Neuronal stem cell (in vitro differentiated cells): ENCODE measurements at regions not wholly inside any gene's neighbourhood (a gene's known extent, or its start where the extent isn't known, plus 50 kb on each side); places are given as distances from the start of the nearest gene placed in this dataset.

Experiments
- DNase-seq: peaks from one replicate; pipeline ENCODE4 v3.0.0-alpha.2; 2013; ENCODE audit warnings: low spot score
- H2AFZ ChIP-seq: one replicate; pipeline ENCODE4 v1.6.1; 2013; ENCODE audit warnings: mild to moderate bottlenecking, low read length, inconsistent platforms
- H2AK5ac ChIP-seq: 2 replicates; pipeline ENCODE4 v1.6.1; 2013; ENCODE audit warnings: low read depth, mild to moderate bottlenecking, inconsistent platforms, low read length, moderate library complexity, mixed read lengths
- H2BK120ac ChIP-seq: 2 replicates; pipeline ENCODE4 v1.6.1; 2013; ENCODE audit warnings: low read depth, mild to moderate bottlenecking, inconsistent platforms, low read length, moderate library complexity, mixed read lengths
- H2BK12ac ChIP-seq: one replicate; pipeline ENCODE4 v1.6.1; 2013; ENCODE audit warnings: low read length, inconsistent platforms
- H2BK15ac ChIP-seq: 2 replicates; pipeline ENCODE4 v1.6.1; 2013; ENCODE audit warnings: mild to moderate bottlenecking, low read length, inconsistent platforms, mixed read lengths
- H2BK5ac ChIP-seq: one replicate; pipeline ENCODE4 v1.6.1; 2013; ENCODE audit warnings: inconsistent platforms, mild to moderate bottlenecking, low read length, moderate library complexity
- H3K14ac ChIP-seq: one replicate; pipeline ENCODE4 v1.6.1; 2013; ENCODE audit warnings: low read length, inconsistent platforms
- H3K18ac ChIP-seq: 2 replicates; pipeline ENCODE4 v1.6.1; 2013; ENCODE audit warnings: low read length, inconsistent platforms
- H3K23ac ChIP-seq: 2 replicates; pipeline ENCODE4 v1.6.1; 2013; ENCODE audit warnings: low read depth, mild to moderate bottlenecking, mixed read lengths, low read length, inconsistent platforms; ENCODE audit not compliant: poor library complexity
- H3K27ac ChIP-seq: replicated peaks from 3 replicates; pipeline ENCODE4 v1.5.1; 2013; ENCODE audit warnings: low read length, inconsistent platforms
- H3K27me3 ChIP-seq, 3 experiments: 2 replicates each; pipeline ENCODE4 v1.6.1; 2013; ENCODE audit warnings: low read length in 3 of 3, mild to moderate bottlenecking in 2 of 3, inconsistent platforms in 1 of 3, low read depth in 1 of 3, mixed read lengths in 1 of 3, moderate library complexity in 1 of 3; ENCODE audit not compliant: control insufficient read depth in 3 of 3, insufficient read depth in 3 of 3
- H3K36me3 ChIP-seq, 2 donors: replicated peaks in 1 of 2; 2 replicates each; pipeline ENCODE4 v1.6.1; 2013; ENCODE audit warnings: low read length in 2 of 2; ENCODE audit not compliant: control insufficient read depth in 2 of 2, insufficient read depth in 2 of 2
- H3K4ac ChIP-seq: 2 replicates; pipeline ENCODE4 v1.6.1; 2013; ENCODE audit warnings: inconsistent platforms, mild to moderate bottlenecking, low read length, moderate library complexity
- H3K4me1 ChIP-seq, 2 donors: 1 replicate in 1 of 2; 2 replicates in 1 of 2; pipeline ENCODE4 v1.6.1; 2013; ENCODE audit warnings: low read length in 2 of 2, low read depth in 1 of 2; ENCODE audit not compliant: control insufficient read depth in 2 of 2, insufficient read depth in 1 of 2
- H3K4me2 ChIP-seq: one replicate; pipeline ENCODE4 v1.6.1; 2013; ENCODE audit warnings: mild to moderate bottlenecking, low read length, inconsistent platforms; ENCODE audit not compliant: insufficient read depth, poor library complexity, severe bottlenecking
- H3K4me3 ChIP-seq, 2 donors: 2 replicates each; pipeline ENCODE4 v1.5.1; 2013; ENCODE audit warnings: low read length in 2 of 2, mild to moderate bottlenecking in 2 of 2, inconsistent platforms in 1 of 2, moderate library complexity in 1 of 2
- H3K79me1 ChIP-seq: one replicate; pipeline ENCODE4 v1.6.1; 2013; ENCODE audit warnings: low read depth, mild to moderate bottlenecking, inconsistent platforms, low read length, moderate library complexity
- H3K9ac ChIP-seq: one replicate; pipeline ENCODE4 v1.6.1; 2013; ENCODE audit warnings: mild to moderate bottlenecking, low read depth, low read length, inconsistent platforms; ENCODE audit not compliant: poor library complexity
- H3K9me3 ChIP-seq, 2 donors: replicated peaks in 1 of 2; 2 replicates each; pipeline versions ENCODE3 to v1.6.1; 2013; ENCODE audit warnings: low read length in 2 of 2, mild to moderate bottlenecking in 2 of 2, inconsistent platforms in 1 of 2, low read depth in 1 of 2, mixed read lengths in 1 of 2, moderate library complexity in 1 of 2; ENCODE audit not compliant: control insufficient read depth in 2 of 2, insufficient read depth in 1 of 2
- H4K8ac ChIP-seq: one replicate; pipeline ENCODE4 v1.6.1; 2013; ENCODE audit warnings: low read depth, mild to moderate bottlenecking, inconsistent platforms, low read length, moderate library complexity
- H4K91ac ChIP-seq: one replicate; pipeline ENCODE4 v1.6.1; 2013; ENCODE audit warnings: low read length, low read depth, mild to moderate bottlenecking, inconsistent platforms; ENCODE audit not compliant: poor library complexity
- WGBS, 2 donors: extraction: QIAGEN DNeasy Blood & Tissue Kit; methylation state at CpG; one replicate each; pipeline ENCODE4 v1.1.7; 2013; ENCODE audit warnings: missing lambda C conversion rate in 2 of 2, mixed read lengths in 1 of 2; ENCODE audit not compliant: insufficient read length in 2 of 2, insufficient replicate concordance in 1 of 2; ENCODE audit errors: extremely low coverage in 2 of 2; 5-methylcytosine and 5-hydroxymethylcytosine counted together

DNA sequence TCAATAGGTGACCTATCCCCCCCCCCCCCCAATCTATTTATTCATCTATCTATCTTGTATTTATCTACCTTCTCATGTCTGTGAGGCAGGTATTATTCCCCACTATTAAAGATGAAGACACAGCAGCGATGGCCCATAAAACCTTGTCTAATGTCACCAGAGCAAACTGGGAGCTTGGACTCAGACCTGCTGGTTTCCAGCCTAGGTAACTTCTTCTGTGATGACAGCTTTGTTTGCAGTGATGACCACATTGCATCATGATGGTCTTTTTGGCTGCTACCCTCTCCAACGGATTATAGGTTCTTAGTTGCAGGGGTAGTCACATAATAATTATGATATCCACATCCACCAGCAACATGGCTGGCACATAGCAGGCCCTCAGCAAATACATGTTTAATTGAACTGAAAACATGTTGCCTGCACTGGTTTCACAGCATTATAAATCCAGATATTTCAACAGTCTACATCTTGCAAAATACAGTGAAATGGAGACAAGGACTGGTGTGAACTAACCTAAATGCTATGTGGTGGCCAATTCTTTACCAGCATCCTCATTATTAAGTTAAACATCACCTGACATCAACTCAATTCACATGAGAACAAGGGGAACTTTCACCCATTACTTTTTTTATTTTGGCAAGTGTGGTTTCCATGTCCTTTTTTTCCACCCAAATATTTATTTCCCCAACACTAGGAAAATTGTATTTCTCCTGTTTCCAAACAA lies 712.5 kb upstream of the NRSN1 start:
- Histone ChIP-seq H3K36me3 (no peaks in the 10 kb centered on the region), H2BK15ac (no peak overlapping the region), H3K4me1 (no peaks in the 10 kb centered on the region), H2AFZ (no peak overlapping the region), H2BK120ac (no peak overlapping the region), H3K23ac (no peak overlapping the region), H3K27ac (no peak overlapping the region), H2AK5ac (no peak overlapping the region), H3K9me3 (no peaks in the 10 kb centered on the region), H3K27me3 (no peaks in the 10 kb centered on the region), H3K4me3 (no peak overlapping the region), H3K4me2 (no peak overlapping the region), H3K4ac (no peak overlapping the region), H4K8ac (no peak overlapping the region), H3K14ac (no peak overlapping the region), H2BK12ac (no peak overlapping the region), H3K9ac (no peak overlapping the region), H3K18ac (no peak overlapping the region), H3K79me1 (no peaks in the 10 kb centered on the region), H4K91ac (no peak overlapping the region), H2BK5ac (no peak overlapping the region)
- WGBS, 2 donors, result no CpG with 5 or more reads among the region's 2 CpGs
- no peak for DNase-seq

DNA sequence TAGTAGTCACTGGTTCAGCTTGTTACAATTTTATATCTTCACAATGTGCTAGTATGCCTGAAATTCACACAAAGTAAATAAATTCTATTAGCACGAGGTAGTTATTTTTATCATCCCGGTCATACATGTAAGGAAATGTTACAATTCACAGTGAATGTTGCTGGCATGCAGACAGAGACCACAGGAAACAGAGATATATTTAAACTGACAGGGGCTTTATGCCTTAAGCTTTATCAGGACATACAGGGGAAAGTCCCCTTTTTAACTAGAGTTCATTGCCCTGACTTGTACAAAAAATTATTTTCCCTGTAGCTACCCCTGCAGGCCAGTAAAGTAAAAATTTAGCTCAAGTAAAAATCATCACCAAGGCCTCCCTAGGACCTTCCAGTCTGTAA lies 712.0 kb upstream of the NRSN1 start:
- Histone ChIP-seq H3K36me3 (no peaks in the 10 kb centered on the region), H3K18ac (no peak overlapping the region), H4K8ac (no peak overlapping the region), H2BK12ac (no peak overlapping the region), H2BK120ac (no peak overlapping the region), H3K27ac (no peak overlapping the region), H2BK5ac (no peak overlapping the region), H3K79me1 (no peaks in the 10 kb centered on the region), H2BK15ac (no peak overlapping the region), H3K9me3 (no peaks in the 10 kb centered on the region), H3K9ac (no peak overlapping the region), H2AFZ (no peak overlapping the region), H3K27me3 (no peaks in the 10 kb centered on the region), H3K4ac (no peak overlapping the region), H2AK5ac (no peak overlapping the region), H3K4me2 (no peak overlapping the region), H3K4me3 (no peak overlapping the region), H4K91ac (no peak overlapping the region), H3K23ac (no peak overlapping the region), H3K14ac (no peak overlapping the region), H3K4me1 (no peaks in the 10 kb centered on the region)
- no CpG with 5 or more reads among the region's 2 CpGs for WGBS, 2 donors
- no peak for DNase-seq

DNA sequence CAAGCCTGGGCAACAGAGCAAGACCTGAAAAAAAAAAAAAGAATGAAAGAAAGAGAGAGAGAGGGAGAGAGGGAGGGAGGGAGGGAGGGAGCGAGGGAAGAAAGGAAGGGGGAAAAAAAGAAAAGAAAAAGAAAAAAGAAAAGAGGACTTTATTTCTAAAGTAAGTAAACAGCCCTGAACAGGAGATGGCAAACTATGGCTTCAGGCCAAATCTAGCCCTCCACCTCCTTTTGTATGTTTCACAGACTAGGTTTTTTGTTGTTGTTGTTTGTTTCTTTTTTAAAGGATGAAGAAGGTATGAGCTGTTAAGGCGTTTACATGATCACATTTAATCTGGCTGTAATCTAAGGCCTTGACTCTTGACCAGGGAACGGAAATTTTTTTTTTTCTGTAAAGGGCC lies 711.1 kb upstream of the NRSN1 start:
- H3K4me3 ChIP-seq, result no peak overlapping the region
- no peaks in the 10 kb centered on the region for H3K27me3 ChIP-seq
- no peaks in the 10 kb centered on the region for H3K79me1 ChIP-seq
- no peak overlapping the region for H4K91ac ChIP-seq
- no peak overlapping the region for H3K18ac ChIP-seq
- H3K14ac ChIP-seq, result no peak overlapping the region
- no peak overlapping the region for H2BK5ac ChIP-seq
- H3K4ac ChIP-seq, result no peak overlapping the region
- H3K9me3 ChIP-seq, result no peaks in the 10 kb centered on the region
- H3K4me2 ChIP-seq, result no peak overlapping the region
- H2BK12ac ChIP-seq, result no peak overlapping the region
- no peak overlapping the region for H2BK120ac ChIP-seq
- H3K36me3 ChIP-seq, result no peaks in the 10 kb centered on the region
- no peak overlapping the region for H2AFZ ChIP-seq
- no peak overlapping the region for H4K8ac ChIP-seq
- no peak overlapping the region for H3K9ac ChIP-seq
- no peaks in the 10 kb centered on the region for H3K4me1 ChIP-seq
- no peak overlapping the region for H2BK15ac ChIP-seq
- no peak overlapping the region for H3K23ac ChIP-seq
- WGBS, 2 donors, result no CpG with 5 or more reads among the region's 3 CpGs
- H2AK5ac ChIP-seq, result no peak overlapping the region
- no peak overlapping the region for H3K27ac ChIP-seq
- DNase-seq, result no peak

- 100% methylated on average over 1 of the region's 5 CpGs; no CpG with 5 or more reads in 1 of the 2 donors for WGBS, 2 donors
- Histone ChIP-seq H3K79me1 (no peaks in the 10 kb centered on the region), H3K9me3 (peaks cover 0 to 7% of the 10 kb centered on the region in 2 donors), H2BK5ac (no peak overlapping the region), H3K4me2 (no peak overlapping the region), H3K27ac (no peak overlapping the region), H2AFZ (peak overlapping the region; percentile 0), H2BK120ac (no peak overlapping the region), H4K91ac (no peak overlapping the region), H3K4me1 (no peaks in the 10 kb centered on the region), H3K9ac (no peak overlapping the region), H4K8ac (no peak overlapping the region), H3K18ac (no peak overlapping the region), H3K4ac (no peak overlapping the region), H2BK15ac (no peak overlapping the region), H3K23ac (no peak overlapping the region), H2AK5ac (no peak overlapping the region), H3K36me3 (no peaks in the 10 kb centered on the region), H2BK12ac (no peak overlapping the region), H3K14ac (no peak overlapping the region), H3K27me3 (no peaks in the 10 kb centered on the region), H3K4me3 (no peak overlapping the region)
- no peak for DNase-seq
Observed at GRCh38 chr6:23415819-23416427, 710.1 kb upstream of the NRSN1 start.
